ACHN (cell line): ENCODE measurements at regions not wholly inside any gene's neighbourhood (a gene's known extent, or its start where the extent isn't known, plus 50 kb on each side); places are given as distances from the start of the nearest gene placed in this dataset.
A peak's percentile ranks its signal among the peaks of the same experiment; 100 is the strongest.
"Not testable (repeated sequence)": the region's sequence is repeated elsewhere in the genome, so short reads cannot be mapped to it uniquely, and the experiment has no call there.

ENCODE experiments used
- DNase-seq: peaks from one replicate; pipeline ENCODE4 v3.0.0-alpha.2; 2015
- in situ Hi-C: cut with HindIII; loops from 2 replicates; pipeline ENCODE4 v1.10.0; 2017; ENCODE audit warnings: low sequenced_read_pairs, low pct_ligation_motif_present, low pct_unique_long_range_greater_than_20kb

DNA sequence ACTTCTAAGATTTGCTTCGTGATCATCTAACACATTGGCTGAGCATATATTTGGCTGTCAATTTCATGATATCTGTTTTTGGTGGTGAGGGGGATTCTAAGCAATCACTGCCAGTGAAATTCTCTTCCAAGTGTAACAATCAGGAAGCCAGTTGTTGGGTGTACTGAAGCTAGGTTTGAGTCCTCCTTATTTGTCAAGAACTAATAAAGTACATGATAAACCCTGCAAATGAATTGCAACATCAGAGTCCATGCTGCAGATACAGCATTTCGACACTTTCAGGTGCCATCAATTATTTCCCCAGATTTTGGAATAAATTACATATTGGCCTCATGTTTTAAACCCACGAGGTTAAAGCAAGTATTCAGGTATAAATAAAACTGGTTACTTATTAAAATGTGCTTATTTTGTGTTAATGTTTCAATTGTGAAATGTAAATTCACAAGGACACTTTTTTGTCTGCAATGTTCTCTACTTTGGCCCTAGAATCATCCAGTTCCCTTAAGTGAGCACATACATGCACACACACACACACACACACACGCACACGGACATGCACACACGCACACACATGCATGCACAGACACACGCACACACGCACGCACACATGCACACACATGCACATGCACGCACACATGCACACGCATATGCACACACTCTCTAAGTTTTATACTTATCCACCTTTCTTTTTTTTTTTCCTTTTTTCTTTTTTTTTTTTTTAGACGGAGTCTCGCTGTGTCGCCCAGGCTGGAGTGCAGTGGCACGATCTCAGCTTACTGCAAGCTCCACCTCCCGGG is 510.2 kb upstream of the KLF6 start:
- no peak for DNase-seq
- in situ Hi-C loops: no loop called here

DNA sequence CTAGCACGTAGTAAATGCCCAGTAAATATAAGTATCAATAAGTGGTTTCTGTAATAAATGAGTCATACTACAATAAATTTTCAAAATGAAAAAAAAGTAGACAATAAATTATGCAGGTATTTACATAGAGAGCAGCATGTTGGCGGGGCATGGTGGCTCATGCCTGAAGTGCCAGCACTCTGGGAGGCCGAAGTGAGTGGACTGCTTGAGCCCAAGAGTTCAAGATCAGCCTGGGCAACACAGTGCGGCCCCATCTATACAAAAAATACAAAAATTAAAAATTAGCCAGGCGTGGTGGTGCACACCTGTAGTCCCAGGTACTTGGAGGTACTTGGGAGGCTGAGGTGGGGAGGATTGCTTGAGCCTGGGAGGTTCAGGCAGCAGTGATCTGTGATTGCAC is 509.3 kb upstream of the KLF6 start:
- no peak for DNase-seq
- in situ Hi-C loops: no loop called here

DNA sequence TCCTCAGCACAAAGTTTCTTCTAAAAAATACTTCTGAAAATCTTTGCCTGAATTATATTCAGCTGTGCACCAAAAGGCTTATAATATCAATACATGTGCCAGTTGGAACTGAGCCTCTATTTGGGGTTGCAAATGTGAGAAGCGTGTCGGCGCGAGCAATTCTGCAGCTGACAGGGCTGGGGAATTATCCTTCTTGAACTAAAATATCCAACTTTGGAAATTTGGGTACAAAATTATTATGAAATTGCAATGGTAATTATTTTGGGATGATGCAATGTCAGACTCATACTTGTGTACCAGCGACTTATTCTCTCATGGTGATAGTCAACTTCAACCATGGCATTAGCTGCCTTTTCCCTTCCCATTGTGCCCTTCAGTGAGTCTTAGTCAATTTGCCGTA is 507.0 kb upstream of the KLF6 start:
- in situ Hi-C loops: no loop called here

DNA sequence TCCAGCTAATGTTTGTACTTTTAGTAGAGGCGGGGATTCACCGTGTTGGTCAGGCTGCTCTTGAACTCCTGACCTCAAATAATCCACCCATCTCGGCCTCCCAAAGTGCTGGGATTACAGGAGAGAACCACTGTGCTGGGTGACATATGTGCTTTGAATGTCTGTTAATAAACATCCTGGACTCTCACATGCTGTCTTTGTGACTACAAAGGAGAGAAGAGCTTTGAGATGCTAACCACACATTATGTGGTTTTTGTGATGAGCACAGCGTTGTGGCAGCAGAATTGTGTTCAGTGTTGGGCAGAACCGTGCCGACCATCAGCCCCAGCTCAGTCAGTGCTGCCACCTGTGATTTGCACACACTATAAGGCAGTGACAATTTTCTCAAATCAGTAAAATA is 500.1 kb upstream of the KLF6 start:
- in situ Hi-C loops: no loop called here
- DNase-seq: no peak

More for the DNA sequence above, 507.0 kb upstream of the KLF6 start:
- DNase-seq: no peak

DNA sequence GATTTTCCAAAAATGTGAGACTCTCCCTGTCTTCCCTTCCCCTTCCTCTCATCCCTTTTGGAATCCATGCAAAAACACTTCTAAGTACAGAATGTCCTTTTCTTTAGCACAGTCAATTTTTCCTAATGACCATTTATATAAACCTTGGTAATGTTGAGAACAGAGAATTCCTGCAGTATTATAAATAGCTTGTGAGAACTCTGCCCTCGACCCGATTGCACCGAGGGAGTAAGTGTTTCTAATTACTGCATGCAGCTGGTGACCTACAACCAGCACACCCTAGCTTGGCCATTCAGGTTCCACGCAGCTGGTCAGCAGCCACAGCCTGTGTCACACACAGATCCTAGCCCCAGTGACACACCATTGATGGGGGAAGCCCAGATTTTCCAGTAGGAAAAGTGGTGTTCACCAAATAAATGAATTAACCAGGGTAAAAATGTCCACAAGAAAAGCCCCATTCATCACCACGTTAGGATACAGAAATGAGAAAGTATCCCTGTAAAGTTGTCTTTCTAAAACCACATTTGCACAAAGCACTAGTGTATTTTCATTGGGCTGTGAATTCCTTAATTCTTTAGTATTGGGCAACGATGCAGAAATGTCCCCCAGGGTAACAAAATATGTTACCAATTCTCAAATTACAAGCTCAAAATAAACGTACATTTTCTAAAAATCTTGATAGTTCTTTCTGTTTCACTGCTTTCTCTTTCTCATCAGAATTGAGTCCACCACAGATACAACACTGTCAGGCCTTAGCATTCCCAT is 499.0 kb upstream of the KLF6 start:
- in situ Hi-C loops: no loop called here
- DNase-seq: no peak

DNA sequence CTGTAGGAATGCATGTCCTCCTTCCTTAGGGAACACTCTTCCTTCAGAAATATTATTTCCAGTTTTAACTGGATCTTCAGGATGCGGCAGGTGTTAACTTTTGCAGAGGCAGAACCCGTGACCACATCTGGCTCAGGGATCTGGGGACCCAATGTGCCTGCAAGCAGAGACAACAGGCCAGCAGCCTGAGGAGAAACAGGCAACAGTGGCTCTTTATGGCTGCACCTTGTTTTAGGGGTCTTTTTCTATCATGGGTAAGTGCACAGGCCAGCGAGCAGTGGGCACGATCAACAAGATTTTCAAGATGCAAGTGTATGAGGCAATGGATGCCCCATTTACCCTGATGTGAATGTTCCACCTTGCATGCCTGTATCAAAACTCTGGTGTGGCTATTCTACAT is 497.5 kb upstream of the KLF6 start:
- in situ Hi-C loops: no loop called here
- DNase-seq: no peak

DNA sequence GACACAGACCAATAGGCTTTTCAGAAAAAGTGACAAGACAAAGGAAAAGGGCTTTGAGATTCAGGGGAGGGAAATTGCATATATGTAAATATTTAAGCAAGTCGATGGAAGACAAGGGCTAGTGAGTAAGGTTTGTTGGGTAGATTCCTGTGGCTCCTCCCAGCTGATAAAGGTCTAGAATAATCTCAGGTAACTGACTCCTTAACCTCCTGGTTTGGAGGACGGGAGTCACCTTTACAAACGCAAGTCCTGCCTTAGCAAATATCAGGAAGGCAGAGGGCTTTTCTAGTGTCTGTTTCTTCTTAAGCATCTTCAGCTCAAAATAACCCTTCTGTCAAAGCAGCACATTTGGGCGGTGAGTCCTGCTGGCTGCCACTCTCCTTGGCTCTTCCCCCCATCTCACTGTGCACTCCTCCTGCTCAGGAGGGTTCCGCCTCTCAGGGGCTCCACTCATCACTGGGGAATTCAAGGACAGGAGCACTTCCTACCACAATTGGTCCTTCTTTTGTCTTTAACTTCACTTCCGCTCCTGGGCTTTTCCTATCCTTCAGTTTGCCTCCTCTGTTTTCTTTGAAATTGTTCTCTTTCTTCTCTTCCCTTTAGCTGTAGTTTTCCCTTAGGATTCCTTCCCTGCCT is 496.3 kb upstream of the KLF6 start:
- no peak for DNase-seq

DNA sequence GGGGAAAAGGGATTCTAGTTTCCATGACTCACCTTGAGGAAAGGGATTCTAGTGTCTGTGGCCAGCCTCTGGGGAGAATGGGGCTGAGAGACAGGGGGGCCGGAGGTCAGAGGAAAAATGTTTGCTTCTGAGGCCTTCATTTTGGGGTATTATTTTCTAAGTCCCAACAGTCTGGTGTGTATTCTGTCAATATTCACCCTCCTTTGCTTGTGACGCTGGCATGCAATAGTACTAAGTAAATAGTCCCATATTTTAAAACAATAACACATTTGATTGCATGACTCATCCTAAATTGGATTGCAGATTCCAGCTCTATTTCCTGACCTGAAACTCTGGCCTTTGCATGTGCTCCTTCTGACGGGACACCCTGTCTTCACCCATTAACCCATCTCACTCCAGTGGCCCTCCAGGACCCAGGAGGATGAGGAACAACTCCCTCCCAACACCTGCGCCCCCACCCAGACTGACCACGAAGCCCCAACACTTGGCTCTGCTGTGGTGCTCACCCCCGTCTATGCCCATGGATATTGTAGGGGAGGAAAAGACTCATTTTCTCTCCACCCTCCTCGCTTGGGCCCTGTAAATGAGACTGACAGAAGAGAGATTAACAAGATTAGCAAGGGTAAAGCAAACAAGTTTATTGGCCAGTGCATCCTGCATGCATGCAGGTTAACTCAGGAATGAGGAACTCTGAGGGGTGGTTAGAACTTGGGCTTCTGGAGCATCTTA is 495.6 kb upstream of the KLF6 start:
- no peak for DNase-seq
- in situ Hi-C loops: no loop called here

More for the DNA sequence above, 496.3 kb upstream of the KLF6 start:
- in situ Hi-C loops: no loop called here

DNA sequence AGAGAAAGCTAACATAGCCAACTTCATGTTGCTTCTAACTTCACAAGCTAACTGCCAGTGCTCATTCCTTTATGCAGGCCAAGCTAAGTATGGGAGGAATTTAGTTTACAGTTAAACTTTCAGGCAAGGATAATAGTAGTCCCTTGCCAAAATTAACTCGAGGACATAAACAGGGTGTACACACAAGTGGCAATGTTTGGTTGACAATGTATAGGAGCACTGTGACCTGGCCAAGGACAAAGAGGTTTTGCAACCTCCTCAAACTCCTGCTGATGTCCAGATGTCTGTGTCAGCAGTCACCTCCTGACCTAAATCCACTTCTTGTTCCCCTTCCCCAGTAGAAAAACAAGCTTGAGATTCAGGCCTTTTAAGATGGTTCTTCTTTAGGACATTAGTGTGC is 494.6 kb upstream of the KLF6 start:
- no peak for DNase-seq
- in situ Hi-C loops: no loop called here

DNA sequence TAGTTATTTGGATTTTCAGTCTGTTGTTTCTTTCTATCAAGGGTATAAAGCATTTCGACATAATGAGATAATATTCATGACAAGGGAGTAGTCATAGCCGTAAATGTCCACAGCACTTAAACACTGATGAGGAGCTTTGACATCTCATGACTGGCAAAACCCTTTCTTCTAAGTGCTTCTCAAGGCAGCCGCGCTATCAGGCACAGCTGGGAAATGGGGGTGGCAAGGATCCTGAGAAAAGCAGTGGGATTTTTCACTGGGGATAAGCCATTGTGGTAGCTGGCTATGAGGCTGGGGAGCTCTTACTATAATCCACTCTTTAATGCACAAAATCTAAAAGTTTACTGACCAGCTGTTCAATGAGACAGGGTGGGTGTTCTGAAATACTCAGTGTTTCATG is 493.2 kb upstream of the KLF6 start:
- no peak for DNase-seq
- in situ Hi-C loops: no loop called here

DNA sequence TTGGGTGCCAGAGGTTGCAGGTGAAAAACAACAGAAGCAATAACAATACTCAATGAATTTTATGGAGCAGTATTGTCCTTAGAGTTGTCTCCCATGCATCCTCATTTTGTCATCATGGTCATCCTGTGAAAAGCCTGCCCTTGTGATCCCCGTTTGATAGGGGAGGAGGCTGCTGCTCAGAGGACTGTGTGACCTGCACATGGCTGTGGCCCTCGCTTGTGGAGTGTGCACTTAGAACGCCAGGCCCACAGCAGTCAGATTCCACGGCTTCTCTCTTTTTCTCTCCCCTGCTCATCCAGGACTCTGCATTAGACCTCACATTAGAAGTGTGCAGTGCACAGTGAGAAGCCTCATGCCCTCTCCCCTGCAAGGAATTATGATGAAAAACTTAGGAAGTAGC is 491.1 kb upstream of the KLF6 start:
- DNase-seq: no peak
- in situ Hi-C loops: no loop called here

DNA sequence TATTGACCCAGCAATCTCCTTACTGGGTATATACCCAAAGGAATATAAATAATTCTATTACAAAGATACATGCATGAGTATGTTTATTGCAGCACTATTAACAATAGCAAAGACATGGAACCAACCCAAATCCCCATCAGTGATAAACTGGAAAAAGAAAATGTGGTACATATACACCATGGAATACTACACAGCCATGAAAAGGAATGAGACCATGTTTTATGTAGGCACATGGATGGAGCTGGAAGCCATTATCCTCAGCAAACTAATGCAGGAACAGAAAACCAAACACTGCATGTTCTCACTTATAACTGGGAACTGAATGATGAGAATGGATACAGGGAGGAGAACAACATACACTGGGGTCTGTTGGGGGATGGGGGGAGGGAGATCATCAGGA is 489.7 kb upstream of the KLF6 start:
- in situ Hi-C loops: not testable (repeated sequence)

DNA sequence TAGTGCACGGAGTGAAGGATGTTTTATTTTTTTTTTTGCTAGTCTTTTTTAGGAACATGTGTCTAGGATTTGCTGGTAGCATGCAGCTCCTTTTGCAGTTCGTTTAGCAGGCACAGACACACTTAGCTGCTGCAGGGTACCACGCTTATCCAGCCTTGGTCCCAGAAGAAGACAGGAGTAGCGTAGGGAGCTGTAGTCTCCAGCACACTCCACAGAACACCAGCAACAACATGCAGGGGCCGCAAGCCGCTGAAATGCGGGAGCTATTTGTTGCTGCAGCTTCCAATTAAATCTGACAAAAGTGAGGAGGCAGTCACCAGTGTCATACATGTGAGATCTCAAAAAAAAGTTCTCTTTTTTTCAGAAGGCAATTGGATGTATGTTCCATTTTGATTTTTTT is 486.2 kb upstream of the KLF6 start:
- in situ Hi-C loops: no loop called here
- DNase-seq: no peak

More for the DNA sequence above, 489.7 kb upstream of the KLF6 start:
- DNase-seq: not testable (repeated sequence)

DNA sequence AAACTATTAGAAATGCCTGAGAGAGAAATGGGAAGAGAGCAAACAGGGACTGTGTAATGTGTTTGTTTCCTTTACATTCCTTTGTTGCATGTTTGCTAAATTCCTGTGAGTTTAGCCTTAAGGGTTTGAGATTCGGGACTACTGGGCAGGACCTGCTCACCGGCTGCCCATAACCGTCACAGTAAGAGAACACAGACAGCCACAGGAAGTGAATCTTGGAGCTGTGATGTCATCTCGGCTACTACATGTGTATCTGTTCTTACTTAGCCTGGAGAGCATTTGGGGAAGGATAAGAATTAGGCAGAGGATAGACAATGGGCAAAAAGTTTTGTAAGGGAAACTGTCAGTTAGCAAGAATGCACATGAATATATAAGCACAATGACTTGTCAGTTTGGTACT is 485.1 kb upstream of the KLF6 start:
- in situ Hi-C loops: no loop called here
- DNase-seq: no peak

DNA sequence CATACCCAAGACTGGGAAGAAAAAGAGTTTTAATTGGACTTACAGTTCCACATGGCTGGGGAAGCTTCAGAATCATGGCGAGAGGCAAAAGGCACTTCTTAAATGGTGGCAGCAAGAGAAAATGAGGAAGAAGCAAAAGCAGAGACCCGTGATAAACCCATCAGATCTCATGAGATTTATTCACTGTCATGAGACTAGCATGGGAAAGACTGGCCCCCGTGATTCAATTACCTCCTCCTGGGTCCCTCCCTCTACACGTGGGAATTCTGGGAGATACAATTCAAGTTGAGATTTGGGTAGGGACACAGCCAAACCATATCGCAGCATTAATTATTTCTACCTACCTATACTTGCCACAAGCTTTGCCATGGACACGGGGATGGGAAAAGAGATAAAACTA is 483.5 kb upstream of the KLF6 start:
- in situ Hi-C loops, DNase-seq: not testable (repeated sequence)

DNA sequence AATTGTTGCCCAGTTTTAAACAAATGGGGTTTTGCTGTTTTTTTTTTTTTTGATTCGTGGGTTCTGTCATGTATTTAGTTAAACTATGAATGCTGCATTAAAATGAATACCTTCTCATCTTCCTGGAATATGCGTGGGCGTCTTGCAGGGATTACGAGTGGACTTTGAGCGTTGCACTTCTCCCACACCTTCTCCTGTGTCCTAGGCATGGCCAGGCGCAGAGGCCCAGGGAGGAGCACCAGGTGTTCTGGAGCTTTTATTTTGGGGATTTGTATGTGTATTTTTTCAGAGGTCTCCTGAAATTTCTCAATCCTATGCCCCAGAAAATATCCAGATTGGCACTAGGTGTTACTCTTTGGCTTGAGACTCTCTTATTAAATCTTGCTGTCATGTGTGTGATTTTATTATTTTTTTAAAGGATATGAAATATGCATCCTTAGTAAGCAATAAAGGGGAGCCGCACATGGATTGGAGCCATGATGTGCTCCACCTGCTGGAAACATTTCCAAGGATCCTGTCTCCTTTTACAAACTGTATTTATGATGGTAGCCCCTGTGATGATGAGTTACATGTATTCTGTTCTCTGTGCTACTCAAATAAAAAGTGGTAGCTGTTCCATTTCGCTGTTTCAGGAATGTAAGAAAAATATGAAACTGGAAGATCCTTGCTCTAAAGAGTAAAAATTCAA is 482.2 kb upstream of the KLF6 start:
- in situ Hi-C loops: no loop called here
- peak; percentile 28 for DNase-seq

DNA sequence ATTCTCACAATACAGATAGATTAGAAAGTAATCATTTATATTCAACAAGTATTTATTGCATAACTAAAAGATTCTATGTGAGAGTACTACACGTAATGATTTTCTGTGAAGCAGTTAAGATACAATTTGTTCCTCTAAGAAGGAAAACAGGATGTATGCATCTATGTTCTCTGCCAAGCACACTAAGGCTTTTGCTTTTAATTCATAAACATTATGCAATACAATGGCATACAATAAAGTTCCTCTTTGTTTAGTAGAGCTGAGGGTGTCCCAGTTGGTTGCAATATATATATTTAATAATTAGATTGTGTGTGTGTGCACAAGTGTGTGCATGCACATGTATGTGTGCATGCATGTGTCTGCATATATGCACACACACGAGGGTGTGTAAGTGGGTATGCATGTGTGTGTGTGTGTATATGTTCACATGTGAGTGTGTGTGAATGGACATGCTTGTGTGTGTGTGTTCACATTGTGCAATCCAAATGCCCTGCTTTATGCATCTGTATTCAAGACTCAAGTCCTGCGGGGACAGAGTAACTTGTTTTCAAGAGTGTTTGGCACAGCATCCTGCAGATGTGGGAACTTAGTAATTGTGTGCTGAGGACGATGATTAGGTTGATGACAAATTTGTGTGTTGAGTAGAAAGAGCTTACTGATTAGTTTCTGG is 481.5 kb upstream of the KLF6 start:
- DNase-seq: no peak
- in situ Hi-C loops: no loop called here

DNA sequence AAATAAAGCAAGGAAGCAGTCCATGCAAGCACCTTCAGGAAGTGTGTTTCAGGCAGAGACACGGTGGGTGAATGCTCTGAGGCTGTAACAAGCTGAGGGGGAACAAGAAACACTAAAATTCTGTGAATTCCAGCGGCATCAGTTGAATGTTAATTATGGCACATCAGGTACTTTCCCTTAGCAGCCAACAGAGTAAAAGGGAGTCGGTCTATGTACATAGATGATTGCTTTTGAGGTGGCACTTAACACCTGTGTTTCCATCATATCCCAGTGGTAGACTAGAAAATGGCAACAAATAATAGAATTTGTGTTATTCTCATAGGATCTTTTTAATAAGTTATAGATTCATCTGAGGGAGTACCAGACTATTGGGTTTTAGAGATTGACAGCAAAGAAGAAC is 481.0 kb upstream of the KLF6 start:
- in situ Hi-C loops: no loop called here
- DNase-seq: no peak
